ENCODE measurements at regions not wholly inside any gene's neighbourhood (a gene's known extent, or its start where the extent isn't known, plus 50 kb on each side); places are given as distances from the start of the nearest gene placed in this dataset.

DNA sequence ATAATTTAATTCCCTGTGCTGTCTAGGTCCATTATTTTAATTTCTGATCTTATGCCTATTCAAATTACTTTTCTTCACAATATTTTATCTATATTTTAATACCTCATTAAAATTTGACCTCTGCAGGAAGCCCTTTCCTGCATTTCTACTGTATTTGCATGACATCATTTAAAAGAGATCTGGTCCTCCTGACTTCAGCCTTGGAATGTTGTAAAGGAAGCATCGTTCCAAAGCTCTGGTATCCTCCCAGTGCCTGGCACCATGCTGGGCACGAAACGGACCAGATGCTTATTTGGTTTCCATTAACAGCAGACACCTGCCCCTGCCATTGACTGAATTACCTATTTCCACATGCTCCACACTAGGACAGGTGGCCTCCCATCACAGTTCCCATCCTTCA is 247.5 kb downstream of the KLF6 start:
- DNase-seq = no peak

- DNase-seq = no peak
Observed at GRCh38 chr10:3535001-3535400, 250.0 kb downstream of the KLF6 start.

DNA sequence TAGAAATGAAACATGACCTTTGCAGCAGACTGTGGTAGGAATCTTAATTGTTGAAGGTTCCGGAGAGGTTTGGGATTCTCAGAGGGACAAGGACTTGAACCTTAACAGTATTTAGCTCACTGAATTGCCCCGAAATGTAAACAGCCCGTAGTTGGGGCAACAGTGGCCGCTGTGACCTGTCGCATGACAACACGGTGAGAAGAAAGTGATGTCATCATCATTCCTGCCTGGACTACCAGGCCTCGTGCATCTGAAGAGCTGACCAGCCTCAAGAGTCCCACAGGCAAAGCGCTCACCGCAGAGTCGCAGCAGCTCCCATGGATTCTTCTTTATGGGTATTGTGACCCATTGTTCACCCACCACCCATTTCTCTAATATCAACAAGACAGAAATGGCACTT is 250.6 kb downstream of the KLF6 start:
- no peak for DNase-seq

- DNase-seq = no peak
Observed at GRCh38 chr10:3533296-3533695, 251.7 kb downstream of the KLF6 start.

DNA sequence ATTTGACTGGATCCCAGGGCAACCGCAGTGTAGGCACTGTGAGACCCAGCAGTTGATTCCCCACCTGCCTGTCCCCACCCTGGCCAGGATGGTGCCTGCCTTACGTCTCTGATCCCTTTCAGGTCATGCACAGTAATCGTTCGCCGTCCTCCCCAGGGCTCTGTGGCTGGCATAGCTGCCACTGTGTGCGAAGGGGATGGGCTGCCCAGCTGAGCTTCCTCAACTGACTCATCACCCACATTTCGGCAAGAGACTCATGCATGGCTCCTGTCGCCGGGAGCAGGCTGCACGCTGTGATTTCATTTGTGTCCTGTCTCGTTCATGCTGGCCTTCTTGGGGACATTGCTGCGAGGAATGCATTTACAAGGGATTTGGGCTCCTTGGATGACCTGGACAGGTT is 252.4 kb downstream of the KLF6 start:
- no peak for DNase-seq

DNA sequence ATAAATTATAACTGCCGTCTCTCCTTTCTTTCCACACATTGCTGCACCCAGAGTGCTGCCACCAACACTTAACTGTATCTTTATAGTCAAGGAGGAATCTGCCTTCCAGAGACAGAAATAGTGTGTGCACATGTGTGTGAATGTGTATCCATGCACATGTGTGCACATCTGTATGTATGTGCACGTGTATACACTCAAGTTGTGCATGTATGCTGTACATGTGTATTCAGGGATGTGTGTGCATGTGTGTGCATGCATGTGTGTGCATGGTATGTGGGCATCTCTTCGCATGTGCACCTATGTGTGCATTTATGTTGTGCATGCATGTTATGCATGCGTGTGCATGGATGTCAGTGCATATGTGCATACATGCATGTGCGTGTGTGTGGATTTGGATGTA is 253.3 kb downstream of the KLF6 start:
- no peak for DNase-seq

- no peak for DNase-seq
Observed at GRCh38 chr10:3530783-3531645, 254.0 kb downstream of the KLF6 start.

DNA sequence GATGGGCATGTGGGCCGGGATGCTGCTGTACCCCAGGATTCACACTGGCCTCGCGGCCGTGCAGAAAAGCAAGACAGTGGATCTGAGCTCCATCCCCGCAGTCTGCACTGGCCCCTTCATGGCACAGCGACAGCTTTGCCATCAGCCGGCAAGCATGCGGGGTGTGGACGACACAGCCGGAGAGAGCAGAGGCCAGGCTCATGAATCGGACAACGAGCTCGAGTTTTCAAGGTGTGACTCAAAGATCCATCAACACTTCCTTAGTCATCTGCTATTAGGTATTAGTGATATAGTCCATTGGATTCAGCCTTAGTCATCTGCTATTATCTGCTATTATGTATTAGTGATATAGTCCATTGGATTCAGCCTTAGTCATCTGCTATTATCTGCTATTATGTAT is 254.7 kb downstream of the KLF6 start:
- no peak for DNase-seq

- DNase-seq = no peak
Observed at GRCh38 chr10:3529691-3530090, 255.3 kb downstream of the KLF6 start.

DNA sequence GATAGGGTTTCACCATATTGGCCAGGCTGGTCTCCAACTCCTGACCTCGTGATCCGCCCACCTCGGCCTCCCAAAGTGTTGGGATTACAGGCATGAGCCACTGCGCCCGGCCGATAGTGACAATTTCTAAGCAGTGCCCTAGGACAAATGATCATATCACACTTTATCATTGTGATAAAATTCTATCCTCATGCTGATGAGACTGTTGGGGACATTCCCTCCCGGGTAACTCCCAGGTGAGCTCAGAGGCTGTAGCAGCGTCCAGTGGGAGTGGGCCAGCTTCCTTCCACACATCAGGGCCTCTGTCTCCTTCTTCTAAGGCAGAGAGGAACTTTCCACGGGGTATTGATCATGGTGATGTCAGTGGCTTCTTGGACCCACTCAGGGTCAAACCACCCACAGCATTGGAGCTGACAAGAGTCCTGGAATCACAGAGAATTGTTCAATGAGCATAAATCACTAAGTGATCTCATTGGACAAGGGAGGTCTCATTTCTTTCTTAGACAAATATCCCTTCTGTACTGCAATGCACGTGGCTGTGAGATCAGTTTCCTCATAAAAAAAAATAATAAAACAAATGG is 256.1 kb downstream of the KLF6 start:
- no peak for DNase-seq

GRCh38 chr10:3528271-3528670 is 256.7 kb downstream of the KLF6 start:
- no peak for DNase-seq

DNA sequence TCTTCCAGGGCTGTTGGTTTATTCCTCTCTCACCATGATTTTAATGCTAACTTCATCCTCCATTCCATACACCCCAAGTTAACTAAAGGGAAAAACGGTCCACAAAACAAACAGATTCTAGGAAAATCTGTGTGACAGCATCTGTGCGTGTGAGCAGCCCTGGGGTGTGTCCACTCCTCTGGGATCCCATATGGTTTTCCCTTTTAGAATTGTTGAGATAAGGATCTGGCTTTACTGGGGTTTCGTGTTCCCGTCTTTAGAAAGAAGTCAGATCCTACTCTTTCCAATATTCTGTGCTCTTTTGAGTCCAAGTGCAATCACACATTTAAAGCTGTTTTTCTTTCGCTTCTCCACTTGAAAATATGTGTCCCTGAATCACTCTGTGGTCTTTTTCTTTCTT is 257.1 kb downstream of the KLF6 start:
- no peak for DNase-seq

GRCh38 chr10:3526727-3527501 is 258.1 kb downstream of the KLF6 start:
- no peak for DNase-seq

DNA sequence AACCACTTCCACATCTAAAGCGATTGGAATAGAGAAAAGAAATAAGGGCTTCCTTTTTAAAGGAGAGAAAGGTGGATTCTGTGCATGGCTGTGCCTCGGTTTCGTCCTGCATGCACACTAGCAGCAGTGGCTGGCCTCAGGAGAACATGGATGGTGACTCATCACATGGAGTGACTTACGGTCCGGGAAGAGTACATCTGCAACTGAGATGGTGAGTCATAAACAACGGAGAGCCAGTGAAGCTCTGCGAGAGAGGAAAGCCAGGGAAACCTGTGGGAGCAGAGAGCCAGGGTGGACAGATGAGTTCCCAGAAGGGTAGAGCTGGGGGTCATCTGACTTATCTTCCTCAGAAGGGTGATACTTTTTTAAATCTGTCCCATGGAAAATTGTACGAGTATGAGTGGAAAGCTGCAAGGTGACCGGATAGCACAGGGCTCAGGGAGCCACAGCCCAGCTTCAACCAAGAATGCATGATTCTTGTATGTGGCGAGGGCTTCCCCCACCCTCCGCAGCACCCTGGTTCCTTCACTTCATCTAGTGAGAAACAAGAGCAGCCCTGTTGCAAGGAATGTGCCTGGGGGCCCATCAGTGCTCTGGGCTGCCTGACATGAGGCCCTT is 259.1 kb downstream of the KLF6 start:
- DNase-seq = no peak

- no peak for DNase-seq
Observed at GRCh38 chr10:3524086-3524960, 260.7 kb downstream of the KLF6 start.

- no peak for DNase-seq
Observed at GRCh38 chr10:3523309-3524050, 261.5 kb downstream of the KLF6 start.

DNA sequence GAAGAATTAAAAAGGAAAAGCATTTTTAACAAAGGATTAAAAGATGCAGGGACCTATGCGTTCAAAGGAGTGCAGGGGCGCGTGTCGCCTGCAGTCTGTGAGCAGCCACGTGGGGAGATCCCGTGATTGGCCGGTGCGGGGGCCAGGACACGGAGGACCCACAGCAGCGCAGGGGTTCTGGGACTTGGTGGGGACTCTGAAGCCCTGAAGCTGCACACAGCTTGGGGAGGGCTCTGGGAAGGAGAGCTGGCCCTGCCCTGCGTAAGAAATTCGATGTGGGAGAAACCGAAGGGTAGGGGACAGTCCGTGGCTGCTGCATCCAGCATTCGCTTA is 268.1 kb downstream of the KLF6 start:
- no peak for DNase-seq

- DNase-seq = no peak
Observed at GRCh38 chr10:3516234-3516922, 268.6 kb downstream of the KLF6 start.

DNA sequence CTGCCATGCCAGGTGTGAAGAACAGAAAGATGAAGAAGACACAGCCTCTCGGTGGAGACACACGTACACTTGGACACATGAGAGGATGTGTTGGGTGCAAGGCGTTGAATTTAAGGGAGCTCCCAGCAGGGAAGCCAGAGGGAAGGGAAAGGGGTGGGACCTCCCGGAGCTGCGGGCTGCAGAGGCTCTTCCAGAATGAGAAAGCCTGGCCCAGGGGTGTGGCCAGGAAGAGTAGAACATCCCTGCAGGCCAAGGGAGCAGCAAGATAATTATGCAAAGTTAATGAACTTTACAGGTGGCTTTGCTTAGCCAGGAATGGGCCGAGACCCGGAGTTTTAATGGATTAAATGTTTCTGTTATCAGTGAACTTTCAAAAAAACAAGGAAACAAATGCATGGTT is 270.3 kb downstream of the KLF6 start:
- no peak for DNase-seq

- DNase-seq = no peak
Observed at GRCh38 chr10:3512263-3512662, 272.7 kb downstream of the KLF6 start.

DNA sequence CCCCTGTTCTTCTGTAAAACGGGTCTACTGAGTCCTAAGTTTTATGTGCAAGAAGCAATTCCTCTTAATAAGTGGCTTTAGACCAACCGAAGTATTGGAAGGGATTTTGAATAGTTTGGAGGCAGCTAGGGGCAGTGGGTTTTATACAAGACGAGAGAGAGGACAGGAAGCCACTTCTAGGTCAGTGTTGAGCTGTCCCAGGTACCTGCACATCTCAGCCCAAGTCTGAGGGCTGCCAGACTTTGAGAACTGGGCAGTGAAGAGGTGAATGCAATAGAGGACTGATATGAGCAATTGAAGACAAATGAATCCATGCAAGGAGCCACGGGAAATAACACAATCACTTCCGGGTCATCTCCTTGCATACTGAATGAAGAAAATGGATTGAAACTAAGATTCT is 273.5 kb downstream of the KLF6 start:
- no peak for DNase-seq

All from stimulated activated CD4-positive, alpha-beta T cell treated with anti-CD3 and anti-CD28 coated beads, Interleukin-2, amount 100 ng/mL, for 48 hours (primary cell).